Hepatocyte (in vitro differentiated cells): ENCODE measurements at regions not wholly inside any gene's neighbourhood (a gene's known extent, or its start where the extent isn't known, plus 50 kb on each side); places are given as distances from the start of the nearest gene placed in this dataset.

ENCODE experiments used
- EZH2 ChIP-seq: fragments of 200-600 bp; sonication (generic); IDR thresholded peaks from 2 replicates; pipeline ENCODE4 v1.6.1; 2016; ENCODE audit warnings: antibody characterized with exemption, mild to moderate bottlenecking, borderline replicate concordance
- EZH2phosphoT487 ChIP-seq: fragments of 200-600 bp; sonication (generic); IDR thresholded peaks from one replicate; pipeline ENCODE4 v1.6.1; 2018; ENCODE audit warnings: antibody characterized with exemption, mild to moderate bottlenecking, low read depth, moderate library complexity; ENCODE audit not compliant: unreplicated experiment, severe bottlenecking
- TF ChIP-seq, protein P1 (sequence below): fragments of 200-600 bp; sonication (generic); IDR thresholded peaks from 2 replicates; pipeline ENCODE4 v1.5.1; 2016; ENCODE audit warnings: antibody characterized with exemption, mild to moderate bottlenecking; ENCODE audit not compliant: poor library complexity

- TF ChIP-seq, protein P1, sequence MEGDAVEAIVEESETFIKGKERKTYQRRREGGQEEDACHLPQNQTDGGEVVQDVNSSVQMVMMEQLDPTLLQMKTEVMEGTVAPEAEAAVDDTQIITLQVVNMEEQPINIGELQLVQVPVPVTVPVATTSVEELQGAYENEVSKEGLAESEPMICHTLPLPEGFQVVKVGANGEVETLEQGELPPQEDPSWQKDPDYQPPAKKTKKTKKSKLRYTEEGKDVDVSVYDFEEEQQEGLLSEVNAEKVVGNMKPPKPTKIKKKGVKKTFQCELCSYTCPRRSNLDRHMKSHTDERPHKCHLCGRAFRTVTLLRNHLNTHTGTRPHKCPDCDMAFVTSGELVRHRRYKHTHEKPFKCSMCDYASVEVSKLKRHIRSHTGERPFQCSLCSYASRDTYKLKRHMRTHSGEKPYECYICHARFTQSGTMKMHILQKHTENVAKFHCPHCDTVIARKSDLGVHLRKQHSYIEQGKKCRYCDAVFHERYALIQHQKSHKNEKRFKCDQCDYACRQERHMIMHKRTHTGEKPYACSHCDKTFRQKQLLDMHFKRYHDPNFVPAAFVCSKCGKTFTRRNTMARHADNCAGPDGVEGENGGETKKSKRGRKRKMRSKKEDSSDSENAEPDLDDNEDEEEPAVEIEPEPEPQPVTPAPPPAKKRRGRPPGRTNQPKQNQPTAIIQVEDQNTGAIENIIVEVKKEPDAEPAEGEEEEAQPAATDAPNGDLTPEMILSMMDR: no peak
- TF ChIP-seq EZH2 (no peak), EZH2phosphoT487 (no peak)
These were observed 272.5 kb downstream of the TDRD15 start for GRCh38 chr2:21396252-21396651.
